ENCODE measurements at regions not wholly inside any gene's neighbourhood (a gene's known extent, or its start where the extent isn't known, plus 50 kb on each side); places are given as distances from the start of the nearest gene placed in this dataset.

GRCh38 chr2:34368304-34368703, 769.2 kb upstream of the FAM98A start:
- no peak for TF ChIP-seq CTCF (IDR thresholded peaks at IDR 0.05; ENCODE audit: extremely low read depth, missing control alignments)
- DNase-seq (ENCODE audit: low spot score): no peak

GRCh38 chr2:34365932-34366331, 766.8 kb upstream of the FAM98A start:
- no peak for DNase-seq (ENCODE audit: low spot score)
- TF ChIP-seq CTCF (IDR thresholded peaks at IDR 0.05; ENCODE audit: extremely low read depth, missing control alignments): no peak

GRCh38 chr2:34365512-34365911, 766.4 kb upstream of the FAM98A start:
- no peak for TF ChIP-seq CTCF (IDR thresholded peaks at IDR 0.05; ENCODE audit: extremely low read depth, missing control alignments)
- no peak for DNase-seq (ENCODE audit: low spot score)

GRCh38 chr2:34353509-34354113, 754.5 kb upstream of the FAM98A start:
- no peak for DNase-seq (ENCODE audit: low spot score)
- no peak for TF ChIP-seq CTCF (IDR thresholded peaks at IDR 0.05; ENCODE audit: extremely low read depth, missing control alignments)

GRCh38 chr2:34349527-34349926, 750.4 kb upstream of the FAM98A start:
- TF ChIP-seq CTCF (IDR thresholded peaks at IDR 0.05; ENCODE audit: extremely low read depth, missing control alignments): no peak
- DNase-seq (ENCODE audit: low spot score): no peak

- no peak for DNase-seq (ENCODE audit: low spot score)
These were observed 745.9 kb upstream of the FAM98A start for GRCh38 chr2:34345030-34345429.

GRCh38 chr2:34340307-34340706, 741.2 kb upstream of the FAM98A start:
- no peak for DNase-seq (ENCODE audit: low spot score)
- TF ChIP-seq CTCF (IDR thresholded peaks at IDR 0.05; ENCODE audit: extremely low read depth, missing control alignments): no peak

More at GRCh38 chr2:34345030-34345429, 745.9 kb upstream of the FAM98A start:
- TF ChIP-seq CTCF (IDR thresholded peaks at IDR 0.05; ENCODE audit: extremely low read depth, missing control alignments): no peak
